GM19099 (cell line): ENCODE measurements at regions not wholly inside any gene's neighbourhood (a gene's known extent, or its start where the extent isn't known, plus 50 kb on each side); places are given as distances from the start of the nearest gene placed in this dataset.

ENCODE experiments used
- POLR2A ChIP-seq: IDR thresholded peaks from 3 replicates; pipeline ENCODE4 v1.6.1; 2011; ENCODE audit warnings: low read depth; ENCODE audit not compliant: insufficient read length; ENCODE audit errors: extremely low read depth

GRCh38 chrX:40340116-40340515, 240.7 kb upstream of the ATP6AP2 start:
- TF ChIP-seq POLR2A: no peak

- TF ChIP-seq POLR2A: no peak
Observed at GRCh38 chrX:40333344-40333743, 235.6 kb upstream of the BCOR start.

GRCh38 chrX:40331762-40332161, 234.0 kb upstream of the BCOR start:
- no peak for TF ChIP-seq POLR2A

- no peak for TF ChIP-seq POLR2A
Observed at GRCh38 chrX:40331353-40331752, 233.6 kb upstream of the BCOR start.

GRCh38 chrX:40329616-40330015, 231.9 kb upstream of the BCOR start:
- no peak for TF ChIP-seq POLR2A

DNA sequence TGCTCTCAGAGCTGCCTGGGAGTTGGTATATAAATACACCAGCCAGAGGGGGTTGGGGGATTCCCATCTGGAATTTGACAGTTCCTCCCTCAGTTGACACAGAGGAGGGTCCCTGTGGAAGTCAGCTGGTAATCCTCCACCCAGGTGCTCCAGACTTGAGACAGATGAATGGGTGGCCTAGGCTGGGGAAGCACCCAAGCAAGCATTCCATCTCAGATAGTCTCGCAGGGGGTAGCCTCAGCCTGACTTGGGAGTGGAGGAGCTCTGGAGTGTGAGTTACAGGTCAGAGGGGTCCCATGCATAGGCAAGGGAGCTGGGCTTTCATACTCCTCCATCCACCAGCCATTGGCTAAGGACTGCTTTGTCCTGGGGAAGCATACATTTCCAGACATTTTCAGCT, 229.3 kb upstream of the BCOR start:
- TF ChIP-seq POLR2A: no peak

DNA sequence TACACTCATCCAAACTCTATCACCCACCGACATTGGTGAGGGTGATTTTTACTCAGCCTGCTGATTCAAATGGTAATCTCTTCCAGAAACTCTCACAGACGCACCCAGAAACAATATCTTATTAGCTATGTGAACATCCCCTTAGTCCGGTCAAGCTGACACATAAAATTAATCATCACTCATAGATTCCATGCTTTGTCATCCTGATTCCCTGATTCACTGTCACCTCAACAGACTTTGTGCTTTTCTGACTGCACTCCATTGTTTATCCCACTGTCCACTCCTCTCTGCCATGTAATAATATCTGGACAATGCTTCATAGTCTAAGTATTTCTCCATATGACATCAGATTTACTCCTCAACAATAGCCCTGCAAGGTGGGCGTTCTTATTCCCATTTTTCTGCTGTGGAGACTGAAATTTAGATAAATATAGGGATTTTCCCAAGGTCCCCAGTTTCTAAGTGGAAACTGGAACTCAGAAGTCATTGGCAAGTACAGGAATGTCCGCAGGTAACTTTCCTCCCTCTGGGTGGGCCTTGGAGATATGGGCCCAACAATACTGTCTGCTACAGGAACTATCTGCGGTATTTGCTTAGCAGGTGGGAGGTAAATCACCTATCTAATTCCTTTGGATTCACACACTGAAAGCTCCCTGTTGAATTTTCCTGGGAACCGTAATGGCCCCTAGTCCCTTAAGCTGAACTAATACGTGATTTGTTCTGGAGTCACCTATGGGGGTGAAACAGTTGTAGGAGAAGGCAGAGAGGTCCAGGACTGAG, 228.6 kb upstream of the BCOR start:
- no peak for TF ChIP-seq POLR2A

DNA sequence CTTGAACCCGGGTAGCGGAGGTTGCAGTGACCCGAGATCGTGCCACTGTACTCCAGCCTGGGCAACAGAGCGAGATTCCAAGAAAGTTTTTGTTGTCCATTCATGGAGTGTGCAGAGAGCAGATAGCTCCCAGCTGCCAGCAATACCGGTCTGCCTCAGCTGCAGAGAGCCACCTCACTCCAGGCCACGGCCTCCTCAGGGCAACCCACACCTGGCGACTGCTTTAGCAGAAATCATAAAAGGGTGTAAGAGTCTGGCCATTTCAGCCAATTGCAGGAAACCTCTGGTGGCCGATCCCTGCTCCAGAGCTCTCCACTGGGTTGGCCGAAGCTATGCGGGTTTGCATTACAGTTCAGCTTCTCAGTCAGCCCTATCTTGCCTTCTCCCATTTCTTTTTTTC, 227.4 kb upstream of the BCOR start:
- no peak for TF ChIP-seq POLR2A

DNA sequence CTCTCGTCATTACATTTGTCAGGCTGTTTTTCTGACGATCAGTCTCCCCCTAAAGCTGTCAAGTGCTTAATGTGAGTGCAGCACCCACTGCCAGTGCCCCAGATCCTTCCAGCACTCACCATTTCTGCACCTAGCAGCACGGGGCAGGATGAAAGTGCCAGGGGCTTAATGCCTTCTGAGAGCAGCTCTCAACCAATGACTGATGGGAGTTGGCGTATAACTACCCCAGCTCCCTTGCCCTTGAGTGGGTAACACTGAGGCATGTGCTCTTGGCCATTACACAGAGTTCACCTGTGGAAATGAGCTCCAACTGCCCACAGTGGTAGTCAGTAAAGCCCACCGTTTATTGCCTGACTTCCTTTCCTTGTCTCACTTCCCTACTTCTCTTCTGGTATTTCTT, 226.2 kb upstream of the BCOR start:
- TF ChIP-seq POLR2A: no peak

GRCh38 chrX:40320819-40321218, 223.1 kb upstream of the BCOR start:
- TF ChIP-seq POLR2A: no peak

DNA sequence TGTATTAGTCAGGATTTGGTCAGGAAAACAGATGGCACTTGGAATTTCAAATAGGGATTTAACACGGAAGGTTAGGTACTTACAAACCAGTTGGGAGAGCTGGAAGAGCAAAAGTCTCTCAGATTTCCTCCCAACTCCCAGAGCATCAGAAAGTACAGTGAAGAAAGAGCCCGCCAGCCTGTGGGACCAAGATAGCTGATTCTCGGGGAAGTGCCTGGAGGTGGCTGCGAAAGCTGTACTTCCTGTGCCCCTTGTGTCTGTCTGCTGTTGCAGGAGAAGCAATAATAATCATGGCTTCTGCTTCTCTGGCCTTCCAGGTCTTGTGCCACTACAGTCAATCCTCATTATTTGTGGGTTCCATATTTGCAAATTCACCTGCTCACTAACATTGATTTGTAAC, 221.0 kb upstream of the BCOR start:
- no peak for TF ChIP-seq POLR2A

GRCh38 chrX:40318076-40318475, 220.3 kb upstream of the BCOR start:
- TF ChIP-seq POLR2A: no peak

DNA sequence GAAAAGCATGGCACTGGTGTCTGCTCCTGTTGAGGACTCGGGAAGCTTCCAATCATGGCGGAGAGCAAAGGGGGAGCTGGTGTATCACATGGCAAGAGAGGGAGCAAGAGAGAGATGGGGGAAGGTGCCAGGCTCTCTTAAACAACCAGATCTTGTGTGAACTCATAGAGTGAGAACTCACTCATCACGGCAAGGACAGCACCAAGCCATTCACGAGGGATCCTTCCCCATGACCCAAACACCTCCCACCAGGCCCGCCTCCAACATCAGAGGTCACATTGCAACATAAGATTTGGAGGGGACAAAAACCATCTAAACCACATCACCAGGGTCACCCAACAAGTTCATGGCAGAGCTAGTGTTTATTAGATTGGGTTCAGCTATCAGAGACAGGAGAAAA, 218.7 kb upstream of the BCOR start:
- no peak for TF ChIP-seq POLR2A

DNA sequence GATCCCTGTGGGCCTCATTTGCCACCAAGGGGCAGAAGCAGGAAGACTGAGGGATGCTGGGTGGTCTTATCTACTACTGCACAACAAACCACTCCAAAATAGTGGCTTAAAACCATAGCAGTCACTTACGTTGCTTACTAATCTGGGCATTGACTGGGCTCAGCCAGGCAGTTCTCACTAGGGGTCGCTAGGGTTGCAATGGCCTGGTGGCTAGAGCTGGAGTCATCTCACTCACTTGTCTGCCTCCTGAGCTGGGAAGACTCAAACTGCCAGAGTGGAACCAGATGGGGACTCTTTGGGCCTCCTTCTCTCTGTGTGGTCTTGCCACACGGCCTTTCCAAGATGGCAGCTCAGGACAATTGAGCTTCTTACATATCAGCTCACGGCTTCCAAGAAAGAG, 216.3 kb upstream of the BCOR start:
- no peak for TF ChIP-seq POLR2A

DNA sequence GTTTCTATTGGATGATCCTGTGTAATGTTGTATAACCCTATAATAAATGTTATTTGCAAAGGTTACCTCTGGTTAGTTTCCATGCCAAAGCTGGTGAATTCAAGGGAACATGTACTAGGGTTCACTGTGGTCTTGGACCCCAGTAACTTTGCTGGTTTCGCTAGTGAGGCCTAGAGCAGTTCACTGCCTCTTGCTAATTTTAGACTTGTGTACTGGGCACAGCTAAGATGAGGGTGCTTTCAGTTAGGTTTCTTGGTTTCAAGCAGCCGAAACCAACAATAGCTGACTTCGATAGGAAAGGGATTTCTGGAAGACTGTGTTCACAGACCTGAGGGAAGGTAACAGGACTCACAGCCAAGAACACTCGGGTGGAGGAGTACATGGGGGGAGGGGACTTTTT, 215.5 kb upstream of the BCOR start:
- TF ChIP-seq POLR2A: no peak

DNA sequence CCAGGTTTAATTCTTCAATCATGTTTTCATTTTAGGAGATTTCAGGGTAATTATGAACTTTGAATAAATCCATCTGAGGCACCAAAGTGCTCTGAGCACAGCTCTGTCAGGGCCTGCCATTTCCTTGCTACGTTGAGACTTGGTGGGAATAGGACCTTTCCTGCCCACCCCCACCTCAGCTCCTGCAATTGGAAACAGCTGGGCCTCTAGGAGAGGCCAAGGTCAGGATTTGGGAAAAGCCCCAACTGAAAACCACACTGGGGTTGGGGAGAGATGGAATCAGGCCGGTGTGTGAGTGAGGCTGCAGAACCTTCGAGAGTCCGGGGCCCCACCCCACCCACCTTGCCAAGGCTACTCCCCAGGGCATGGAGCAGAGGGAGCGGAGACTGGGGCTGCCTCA, 212.7 kb upstream of the BCOR start:
- TF ChIP-seq POLR2A: no peak

DNA sequence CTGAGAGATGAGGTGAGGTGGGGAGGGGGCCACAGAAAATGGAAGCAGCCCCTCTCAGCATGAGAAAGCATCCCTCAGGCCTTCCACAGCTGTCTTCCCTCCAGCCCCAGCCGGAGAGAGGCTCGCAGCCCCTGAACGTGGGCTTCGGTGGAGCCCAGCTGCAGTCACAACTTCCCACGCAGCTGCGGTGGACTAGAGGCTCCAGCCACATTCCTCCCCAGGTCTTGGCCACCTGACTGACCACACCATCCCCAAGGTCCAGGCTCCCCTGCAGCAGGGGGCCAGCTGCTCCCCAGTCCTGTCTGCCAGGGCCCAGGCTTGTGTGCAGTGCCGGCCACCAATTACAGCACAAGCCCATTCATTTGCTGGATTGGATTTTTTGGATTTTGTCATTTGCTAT, 212.3 kb upstream of the BCOR start:
- TF ChIP-seq POLR2A: no peak

GRCh38 chrX:40307871-40308270, 210.1 kb upstream of the BCOR start:
- TF ChIP-seq POLR2A: no peak

DNA sequence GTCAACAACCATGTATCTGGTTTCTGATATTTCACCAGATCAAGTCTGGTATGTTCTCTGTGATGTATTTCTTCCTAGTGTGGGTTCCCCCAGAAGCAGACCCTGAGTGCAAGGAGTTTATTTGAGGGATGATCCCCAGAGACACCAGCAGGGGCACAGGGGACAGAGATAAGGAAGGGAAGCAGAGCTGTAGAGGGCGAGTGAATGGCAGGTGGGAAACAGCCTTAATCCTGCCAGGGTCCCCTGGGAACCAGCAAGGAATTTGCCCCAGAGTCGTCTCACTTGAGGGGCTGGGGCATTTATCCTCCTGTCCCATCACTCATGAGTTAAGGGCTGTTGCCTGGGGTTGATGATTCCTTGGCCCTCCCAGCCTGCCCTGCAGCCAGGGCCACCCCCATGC, 206.4 kb upstream of the BCOR start:
- TF ChIP-seq POLR2A: no peak
